HG02759 (cell line): ENCODE measurements at regions not wholly inside any gene's neighbourhood (a gene's known extent, or its start where the extent isn't known, plus 50 kb on each side); places are given as distances from the start of the nearest gene placed in this dataset.
"Not testable (repeated sequence)": the region's sequence is repeated elsewhere in the genome, so short reads cannot be mapped to it uniquely, and the experiment has no call there.

ENCODE experiments used
- ATAC-seq: cut with Tn5 transposase; IDR thresholded peaks from one replicate; pipeline ENCODE4 v1.9.1; 2021; ENCODE audit warnings: mild to moderate bottlenecking, moderate library complexity; ENCODE audit not compliant: unreplicated experiment

GRCh38 chr11:38751421-38751820 lies 2153.4 kb upstream of the RAG2 start:
- ATAC-seq: no peak

GRCh38 chr11:38746516-38746915 lies 2148.5 kb upstream of the RAG2 start:
- not testable (repeated sequence) for ATAC-seq

DNA sequence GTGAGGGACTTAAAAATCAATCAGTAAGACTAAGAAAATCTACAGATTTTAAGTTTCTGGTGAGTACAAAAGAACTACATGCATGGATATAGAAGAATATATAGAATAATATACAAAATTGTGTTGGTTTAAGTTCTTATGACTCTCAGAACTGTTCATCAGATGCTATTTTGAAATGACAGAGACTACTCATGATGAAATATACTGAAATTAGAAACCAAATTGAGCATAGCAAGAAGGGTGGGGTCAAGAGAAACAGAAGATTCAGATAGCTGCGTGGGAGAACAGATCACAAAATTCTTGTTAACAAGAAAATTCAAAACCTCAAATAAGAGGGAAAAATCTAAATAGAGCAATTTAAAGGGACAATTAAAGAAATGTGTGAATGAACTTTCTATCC lies 2125.3 kb upstream of the RAG2 start:
- no peak for ATAC-seq

- ATAC-seq: no peak
Observed at GRCh38 chr11:38721586-38722315, 2123.7 kb upstream of the RAG2 start.

DNA sequence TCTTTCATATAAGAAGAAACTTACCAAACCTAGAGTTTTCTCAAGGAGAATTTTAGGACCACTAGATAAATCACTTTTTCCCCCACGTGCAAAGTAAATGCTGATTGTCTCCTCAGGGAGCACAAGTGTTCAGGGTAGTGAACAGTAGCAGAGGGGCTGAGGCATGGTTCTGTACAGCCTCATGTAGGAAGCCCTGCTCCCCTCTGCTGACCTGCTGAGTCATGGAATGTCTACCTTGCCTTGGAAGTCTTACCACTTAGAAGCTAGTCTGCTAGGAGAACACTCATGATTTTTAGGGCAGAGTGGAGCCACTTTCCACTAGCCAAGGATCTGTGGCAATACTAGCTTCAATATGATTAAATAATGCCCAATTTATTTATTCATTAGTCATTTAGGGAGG lies 2120.6 kb upstream of the RAG2 start:
- ATAC-seq: no peak

GRCh38 chr11:38718049-38718448 lies 2120.0 kb upstream of the RAG2 start:
- no peak for ATAC-seq

GRCh38 chr11:38711110-38711509 lies 2113.1 kb upstream of the RAG2 start:
- ATAC-seq: no peak

DNA sequence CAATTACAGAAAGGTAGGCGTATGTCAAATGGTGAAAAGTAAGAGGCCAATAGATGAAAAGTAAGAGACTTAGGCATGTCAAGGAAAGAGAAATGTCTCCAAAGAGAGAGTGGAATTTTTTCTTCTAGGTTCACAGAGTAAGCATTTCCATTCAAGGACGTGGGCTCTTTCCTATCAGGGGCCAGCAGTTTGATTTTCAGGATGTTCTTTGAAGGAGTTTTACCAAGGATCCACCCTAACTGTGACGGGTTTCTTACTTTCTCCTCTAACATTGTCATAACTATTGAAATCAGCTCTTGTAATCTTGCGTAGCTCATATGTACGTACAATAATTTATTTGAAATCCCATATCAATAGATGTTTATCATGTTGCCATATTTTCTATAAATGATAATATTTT lies 2112.2 kb upstream of the RAG2 start:
- ATAC-seq: no peak

DNA sequence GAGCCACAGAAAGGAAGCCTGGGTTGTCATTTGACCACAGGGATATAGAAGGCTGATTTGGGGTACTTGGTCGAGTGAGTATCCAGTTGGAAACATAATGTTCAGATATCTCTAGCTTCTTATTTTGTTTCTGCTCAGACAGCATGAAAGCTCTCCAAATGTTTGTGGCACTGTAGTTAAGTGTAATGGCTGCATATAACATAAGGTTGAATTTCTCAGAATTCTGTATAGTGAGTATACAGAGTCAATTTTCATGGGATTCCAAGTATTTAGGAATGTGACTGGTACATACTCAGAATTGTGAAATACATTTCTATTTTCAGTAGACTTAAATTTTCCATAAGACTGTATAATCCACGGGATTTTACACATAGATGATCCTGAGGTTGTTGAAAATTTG lies 2102.1 kb upstream of the RAG2 start:
- no peak for ATAC-seq

- ATAC-seq: no peak
Observed at GRCh38 chr11:38693306-38693705, 2095.3 kb upstream of the RAG2 start.

DNA sequence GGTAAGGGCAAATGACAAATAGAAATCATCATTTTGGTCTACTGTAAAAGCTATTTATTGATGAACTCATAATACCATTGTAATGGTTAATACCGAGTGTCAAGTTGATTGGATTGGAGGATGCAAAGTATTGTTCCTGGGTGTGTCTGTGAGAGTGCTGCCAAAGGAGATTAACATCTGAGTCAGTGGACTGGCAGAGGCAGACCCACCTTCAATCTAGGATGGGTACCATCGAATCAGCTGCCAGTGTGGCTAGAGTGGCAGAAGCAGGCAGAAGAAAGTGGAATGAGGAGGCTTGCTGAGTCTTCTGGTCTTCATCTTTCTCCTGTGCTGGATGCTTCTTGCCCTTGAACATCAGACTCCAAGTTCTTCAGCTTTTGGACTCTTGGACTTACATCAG lies 2092.2 kb upstream of the RAG2 start:
- ATAC-seq: not testable (repeated sequence)

DNA sequence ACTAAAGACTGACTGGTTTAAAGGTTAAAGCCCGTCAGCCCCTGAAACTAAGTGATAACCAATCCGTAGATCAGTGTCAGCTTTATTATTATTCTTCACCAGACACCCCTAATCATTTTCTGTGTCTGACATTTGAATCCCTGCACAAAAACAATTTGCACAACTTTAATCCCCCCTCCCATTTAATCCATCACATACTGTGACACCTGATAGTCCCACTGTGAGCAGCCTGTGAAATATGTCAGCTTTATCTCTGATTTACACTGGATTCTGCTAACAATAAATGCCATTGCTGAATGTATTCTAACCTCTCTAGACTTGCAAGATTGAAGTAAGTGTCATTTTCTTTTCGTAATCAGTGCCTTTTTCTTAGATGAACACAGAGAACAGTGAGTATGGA lies 2089.0 kb upstream of the RAG2 start:
- ATAC-seq: no peak

GRCh38 chr11:38683484-38683883 lies 2085.4 kb upstream of the RAG2 start:
- ATAC-seq: no peak

DNA sequence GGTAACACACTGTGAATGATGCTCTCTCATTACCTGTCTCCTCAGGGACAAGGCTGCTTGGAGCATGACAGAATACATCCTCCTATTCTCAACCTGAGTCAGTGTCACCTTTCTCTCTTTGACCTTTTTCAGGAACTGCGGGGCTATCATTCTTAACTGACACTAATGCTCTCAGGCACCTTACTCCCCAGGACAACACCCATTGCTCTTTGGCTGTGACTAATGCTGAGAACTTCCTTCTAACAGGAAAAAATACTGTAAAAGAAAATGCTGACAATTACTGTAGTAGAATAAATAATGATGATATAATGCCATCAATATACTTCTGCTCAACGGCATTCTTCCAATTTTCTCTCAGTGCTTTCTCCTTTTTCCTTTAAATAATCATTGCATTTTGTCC lies 2082.7 kb upstream of the RAG2 start:
- ATAC-seq: no peak

- no peak for ATAC-seq
Observed at GRCh38 chr11:38680166-38680565, 2082.1 kb upstream of the RAG2 start.

GRCh38 chr11:38672445-38672844 lies 2074.4 kb upstream of the RAG2 start:
- ATAC-seq: no peak

DNA sequence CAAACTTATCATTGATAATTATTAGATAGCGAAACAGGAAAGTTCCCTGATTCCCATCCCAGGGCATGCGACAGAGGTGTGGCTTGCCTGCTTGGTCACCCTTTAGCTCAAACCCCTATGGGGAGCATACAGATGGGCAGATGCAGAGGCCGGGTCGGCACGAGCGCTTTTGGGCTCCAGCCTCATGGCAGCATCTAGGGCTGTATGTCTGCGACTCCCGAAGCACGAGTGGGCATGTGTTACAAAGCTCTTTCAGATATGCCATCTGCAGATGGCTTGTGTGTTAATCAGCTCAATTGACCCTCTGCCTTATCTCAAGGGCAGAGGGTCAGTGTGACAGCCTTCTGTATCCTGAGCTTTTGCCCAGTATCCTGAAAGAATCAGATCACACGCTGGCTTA lies 2069.3 kb upstream of the RAG2 start:
- no peak for ATAC-seq

GRCh38 chr11:38648604-38649003 lies 2050.6 kb upstream of the RAG2 start:
- ATAC-seq: no peak

GRCh38 chr11:38646382-38646781 lies 2048.3 kb upstream of the RAG2 start:
- no peak for ATAC-seq

- ATAC-seq: no peak
Observed at GRCh38 chr11:38640854-38641253, 2042.8 kb upstream of the RAG2 start.

- ATAC-seq: no peak
Observed at GRCh38 chr11:38612701-38613100, 2014.7 kb upstream of the RAG2 start.

GRCh38 chr11:38601371-38601770 lies 2003.3 kb upstream of the RAG2 start:
- ATAC-seq: not testable (repeated sequence)

DNA sequence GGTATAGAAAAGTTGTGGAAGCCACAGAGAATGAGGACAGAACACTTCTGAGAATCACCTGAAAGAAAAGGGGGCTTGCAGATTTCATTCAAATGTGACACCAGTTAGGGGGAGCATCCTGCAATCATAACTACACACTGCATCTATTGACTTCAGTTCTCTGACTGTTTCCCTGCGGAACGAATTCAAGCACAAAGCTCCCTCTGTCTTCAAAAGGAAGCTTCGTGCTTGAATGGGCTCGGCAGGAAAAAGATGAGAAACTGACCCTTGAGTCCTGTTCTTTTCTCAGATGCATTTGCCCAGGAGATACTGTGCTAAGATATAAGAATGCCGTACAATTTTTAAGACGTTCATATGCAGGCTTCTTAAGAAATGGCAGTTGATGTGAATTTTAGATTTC lies 2000.4 kb upstream of the RAG2 start:
- ATAC-seq: no peak
